HG03565 (cell line): ENCODE measurements at regions not wholly inside any gene's neighbourhood (a gene's known extent, or its start where the extent isn't known, plus 50 kb on each side); places are given as distances from the start of the nearest gene placed in this dataset.
"Not testable (repeated sequence)": the region's sequence is repeated elsewhere in the genome, so short reads cannot be mapped to it uniquely, and the experiment has no call there.

Experiments
- ATAC-seq: cut with Tn5 transposase; IDR thresholded peaks from one replicate; pipeline ENCODE4 v1.9.1; 2021; ENCODE audit warnings: mild to moderate bottlenecking, moderate library complexity; ENCODE audit not compliant: unreplicated experiment

- peak; percentile 74 for ATAC-seq
These were observed 453.1 kb upstream of the SLC35B3 start for GRCh38 chr6:8888468-8888867.

- no peak for ATAC-seq
These were observed 446.3 kb upstream of the SLC35B3 start for GRCh38 chr6:8881663-8882062.

GRCh38 chr6:8879334-8879733, 444.0 kb upstream of the SLC35B3 start:
- no peak for ATAC-seq

- no peak for ATAC-seq
These were observed 440.6 kb upstream of the SLC35B3 start for GRCh38 chr6:8875986-8876385.

- no peak for ATAC-seq
These were observed 437.2 kb upstream of the SLC35B3 start for GRCh38 chr6:8872589-8872988.

GRCh38 chr6:8865451-8865850, 430.1 kb upstream of the SLC35B3 start:
- no peak for ATAC-seq

- ATAC-seq: peak; percentile 55
These were observed 425.3 kb upstream of the SLC35B3 start for GRCh38 chr6:8860671-8861070.

- ATAC-seq: no peak
These were observed 424.2 kb upstream of the SLC35B3 start for GRCh38 chr6:8859501-8859900.

- no peak for ATAC-seq
These were observed 423.5 kb upstream of the SLC35B3 start for GRCh38 chr6:8858854-8859331.

- ATAC-seq: no peak
These were observed 421.8 kb upstream of the SLC35B3 start for GRCh38 chr6:8857160-8857559.

- ATAC-seq: no peak
These were observed 420.1 kb upstream of the SLC35B3 start for GRCh38 chr6:8855411-8855810.

GRCh38 chr6:8852332-8852731, 417.0 kb upstream of the SLC35B3 start:
- no peak for ATAC-seq

GRCh38 chr6:8846680-8847079, 411.3 kb upstream of the SLC35B3 start:
- ATAC-seq: not testable (repeated sequence)

- ATAC-seq: no peak
These were observed 410.3 kb upstream of the SLC35B3 start for GRCh38 chr6:8845690-8846089.

- no peak for ATAC-seq
These were observed 409.6 kb upstream of the SLC35B3 start for GRCh38 chr6:8844968-8845367.

- ATAC-seq: no peak
These were observed 404.3 kb upstream of the SLC35B3 start for GRCh38 chr6:8839626-8840025.

- no peak for ATAC-seq
These were observed 402.0 kb upstream of the SLC35B3 start for GRCh38 chr6:8837343-8837742.

- not testable (repeated sequence) for ATAC-seq
These were observed 397.4 kb upstream of the SLC35B3 start for GRCh38 chr6:8832695-8833094.

GRCh38 chr6:8831366-8832152, 396.2 kb upstream of the SLC35B3 start:
- no peak for ATAC-seq

- ATAC-seq: no peak
These were observed 395.4 kb upstream of the SLC35B3 start for GRCh38 chr6:8830794-8831193.

GRCh38 chr6:8829796-8830195, 394.5 kb upstream of the SLC35B3 start:
- no peak for ATAC-seq

- ATAC-seq: no peak
These were observed 394.0 kb upstream of the SLC35B3 start for GRCh38 chr6:8829296-8829695.

- no peak for ATAC-seq
These were observed 393.0 kb upstream of the SLC35B3 start for GRCh38 chr6:8828376-8828775.
